Neural cell (in vitro differentiated cells): ENCODE measurements at regions not wholly inside any gene's neighbourhood (a gene's known extent, or its start where the extent isn't known, plus 50 kb on each side); places are given as distances from the start of the nearest gene placed in this dataset.

Experiments used
- H2AFZ ChIP-seq: fragments of 200-600, 300-800 bp; sonication (generic), shearing (Covaris generic); 2 replicates; pipeline ENCODE4 v1.6.0; 2014; ENCODE audit warnings: low read depth, mild to moderate bottlenecking, antibody characterized with exemption, low read length, moderate library complexity
- H3F3A ChIP-seq: fragments of 200-600 bp; shearing (Covaris generic); 2 replicates; pipeline ENCODE4 v1.6.1; 2016; ENCODE audit warnings: mild to moderate bottlenecking, moderate library complexity, mixed read lengths, antibody characterized with exemption, low read length; ENCODE audit not compliant: insufficient read depth, poor library complexity, severe bottlenecking
- H3K27ac ChIP-seq: fragments of 200-600, 300-800 bp; sonication (generic), shearing (Covaris generic); 2 replicates; pipeline ENCODE4 v1.5.1; 2014; ENCODE audit warnings: mild to moderate bottlenecking, low read length, moderate library complexity
- H3K27me3 ChIP-seq: fragments of 300-800, 200-600 bp; sonication (generic), shearing (Covaris generic); 2 replicates; pipeline ENCODE4 v1.6.0; 2014; ENCODE audit warnings: mild to moderate bottlenecking, low read depth, low read length, moderate library complexity; ENCODE audit not compliant: insufficient read depth
- H3K36me3 ChIP-seq: fragments of 300-800, 200-600 bp; sonication (generic), shearing (Covaris generic); 2 replicates; pipeline ENCODE4 v1.5.1; 2014; ENCODE audit warnings: mild to moderate bottlenecking, antibody characterized with exemption, low read length, moderate library complexity; ENCODE audit not compliant: insufficient read depth
- H3K4me2 ChIP-seq: fragments of 300-800, 200-600 bp; sonication (generic), shearing (Covaris generic); 2 replicates; pipeline ENCODE4 v1.6.0; 2014; ENCODE audit warnings: mild to moderate bottlenecking, low read length
- H3K4me3 ChIP-seq: fragments of 300-800, 200-600 bp; sonication (generic), shearing (Covaris generic); 2 replicates; pipeline ENCODE4 v1.5.1; 2014; ENCODE audit warnings: mild to moderate bottlenecking, low read length, moderate library complexity
- H3K79me2 ChIP-seq: fragments of 200-600 bp; shearing (Covaris generic); replicated peaks from 2 replicates; pipeline ENCODE4 v1.6.0; 2014; ENCODE audit warnings: mild to moderate bottlenecking, low read length, moderate library complexity; ENCODE audit not compliant: insufficient read depth
- H3K9ac ChIP-seq: fragments of 300-800, 200-600 bp; sonication (generic), shearing (Covaris generic); 2 replicates; pipeline ENCODE4 v1.6.1; 2016; ENCODE audit warnings: mild to moderate bottlenecking, low read length, mixed read lengths
- H3K9me2 ChIP-seq: fragments of 200-600 bp; shearing (Covaris generic); 2 replicates; pipeline ENCODE4 v1.6.1; 2016; ENCODE audit warnings: mild to moderate bottlenecking, low read length, mixed read lengths; ENCODE audit not compliant: insufficient read depth
- H3K9me3 ChIP-seq: fragments of 200-600, 300-800 bp; sonication (generic), shearing (Covaris generic); 2 replicates; pipeline ENCODE4 v1.6.1; 2016; ENCODE audit warnings: mild to moderate bottlenecking, mixed run types, low read length, moderate library complexity, mixed read lengths
- H4K20me1 ChIP-seq: fragments of 200-600 bp; shearing (Covaris generic); 2 replicates; pipeline ENCODE4 v1.6.1; 2016; ENCODE audit warnings: mild to moderate bottlenecking, mixed run types; ENCODE audit not compliant: insufficient read depth
- EP300 ChIP-seq: fragments of 450-650 bp; conservative IDR thresholded peaks from 2 replicates; pipeline ENCODE4 v1.6.1; 2014; ENCODE audit warnings: antibody characterized with exemption, mild to moderate bottlenecking, moderate library complexity; ENCODE audit not compliant: poor library complexity, severe bottlenecking
- EZH2 ChIP-seq: fragments of 200-600, 300-800 bp; shearing (Covaris generic), sonication (generic); IDR thresholded peaks from 2 replicates; pipeline ENCODE4 v1.6.1; 2014; ENCODE audit warnings: antibody characterized with exemption, low read length, borderline replicate concordance, mild to moderate bottlenecking; ENCODE audit not compliant: insufficient read depth, poor library complexity, severe bottlenecking
- MXI1 ChIP-seq: fragments of 450-650 bp; conservative IDR thresholded peaks from 2 replicates; pipeline ENCODE4 v1.6.1; 2014; ENCODE audit warnings: antibody characterized with exemption, mild to moderate bottlenecking; ENCODE audit not compliant: poor library complexity, severe bottlenecking
- POLR2AphosphoS5 ChIP-seq: IDR thresholded peaks from 2 replicates; pipeline ENCODE4 v1.6.1; 2012
- RAD21 ChIP-seq: fragments of 450-650 bp; conservative IDR thresholded peaks from 2 replicates; pipeline ENCODE4 v1.6.1; 2014; ENCODE audit warnings: antibody characterized with exemption, mild to moderate bottlenecking, moderate library complexity
- SMC3 ChIP-seq: fragments of 450-650 bp; conservative IDR thresholded peaks from 2 replicates; pipeline ENCODE4 v1.6.1; 2014; ENCODE audit warnings: antibody characterized with exemption, mild to moderate bottlenecking, moderate library complexity; ENCODE audit not compliant: poor library complexity
- TAF1 ChIP-seq: IDR thresholded peaks from 2 replicates; pipeline ENCODE4 v1.6.1; 2012; ENCODE audit warnings: low read depth
- TF ChIP-seq, protein P1 (sequence below): IDR thresholded peaks from 2 replicates; pipeline ENCODE4 v1.6.1; 2012; ENCODE audit warnings: borderline replicate concordance
- TF ChIP-seq, protein P2 (sequence below): fragments of 450-650 bp; IDR thresholded peaks from 2 replicates; pipeline ENCODE4 v1.5.1; 2014; ENCODE audit warnings: antibody characterized with exemption, mild to moderate bottlenecking, moderate library complexity; ENCODE audit not compliant: poor library complexity, severe bottlenecking

DNA sequence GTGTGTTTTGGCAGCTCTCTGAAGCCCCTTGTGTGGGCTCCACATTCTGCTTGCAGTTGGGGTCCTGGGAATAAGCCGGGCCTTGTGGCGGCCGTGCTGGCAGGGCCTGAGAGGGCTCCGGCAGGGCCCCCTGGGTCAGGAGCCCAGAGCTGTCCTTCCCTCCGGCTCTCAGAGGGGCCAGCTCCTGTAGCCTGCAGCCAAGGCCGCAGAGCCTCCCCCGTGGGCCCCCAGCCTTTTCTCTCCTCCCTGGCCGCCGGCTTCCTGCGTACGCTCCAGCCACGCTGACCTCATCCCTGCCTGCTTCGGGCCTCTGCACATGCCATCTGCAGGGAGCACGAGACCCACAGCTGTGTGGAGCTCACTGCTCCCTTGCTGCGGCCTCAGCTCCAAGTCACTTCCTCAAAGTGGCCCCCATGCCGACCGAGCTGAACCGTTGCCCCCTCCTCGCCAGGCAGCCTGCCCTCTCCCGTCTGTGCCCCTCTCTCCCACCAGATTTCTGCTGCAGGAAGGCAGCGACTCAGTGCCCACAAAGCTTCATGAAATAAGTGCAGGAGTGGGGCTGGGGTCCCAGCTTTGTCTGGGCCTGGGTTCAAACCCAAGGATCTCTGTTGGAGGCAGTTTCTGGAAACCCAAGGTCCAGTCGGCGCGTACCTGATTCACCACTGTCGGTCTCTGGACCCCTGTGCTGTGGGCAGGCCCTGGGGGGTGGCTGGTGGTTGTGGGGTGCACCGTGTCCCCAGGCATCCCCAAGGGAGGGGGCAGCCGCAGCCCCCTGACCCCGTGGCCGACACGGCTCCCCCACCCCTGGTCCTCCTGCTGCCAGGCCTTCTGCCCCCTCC, 57.1 kb upstream of the NKX1-1 start:
- H2AFZ ChIP-seq: no peak overlapping the region
- no peaks in the 10 kb centered on the region for H3K79me2 ChIP-seq
- H4K20me1 ChIP-seq: no peaks in the 10 kb centered on the region
- H3K9ac ChIP-seq: no peak overlapping the region
- no peak overlapping the region for H3K27ac ChIP-seq
- no peaks in the 10 kb centered on the region for H3K9me3 ChIP-seq
- no peak overlapping the region for H3K4me3 ChIP-seq
- peaks cover 3% of the 10 kb centered on the region for H3K27me3 ChIP-seq
- H3F3A ChIP-seq: no peaks in the 10 kb centered on the region
- no peaks in the 10 kb centered on the region for H3K36me3 ChIP-seq
- H3K9me2 ChIP-seq: no peaks in the 10 kb centered on the region
- TF ChIP-seq, protein P1, sequence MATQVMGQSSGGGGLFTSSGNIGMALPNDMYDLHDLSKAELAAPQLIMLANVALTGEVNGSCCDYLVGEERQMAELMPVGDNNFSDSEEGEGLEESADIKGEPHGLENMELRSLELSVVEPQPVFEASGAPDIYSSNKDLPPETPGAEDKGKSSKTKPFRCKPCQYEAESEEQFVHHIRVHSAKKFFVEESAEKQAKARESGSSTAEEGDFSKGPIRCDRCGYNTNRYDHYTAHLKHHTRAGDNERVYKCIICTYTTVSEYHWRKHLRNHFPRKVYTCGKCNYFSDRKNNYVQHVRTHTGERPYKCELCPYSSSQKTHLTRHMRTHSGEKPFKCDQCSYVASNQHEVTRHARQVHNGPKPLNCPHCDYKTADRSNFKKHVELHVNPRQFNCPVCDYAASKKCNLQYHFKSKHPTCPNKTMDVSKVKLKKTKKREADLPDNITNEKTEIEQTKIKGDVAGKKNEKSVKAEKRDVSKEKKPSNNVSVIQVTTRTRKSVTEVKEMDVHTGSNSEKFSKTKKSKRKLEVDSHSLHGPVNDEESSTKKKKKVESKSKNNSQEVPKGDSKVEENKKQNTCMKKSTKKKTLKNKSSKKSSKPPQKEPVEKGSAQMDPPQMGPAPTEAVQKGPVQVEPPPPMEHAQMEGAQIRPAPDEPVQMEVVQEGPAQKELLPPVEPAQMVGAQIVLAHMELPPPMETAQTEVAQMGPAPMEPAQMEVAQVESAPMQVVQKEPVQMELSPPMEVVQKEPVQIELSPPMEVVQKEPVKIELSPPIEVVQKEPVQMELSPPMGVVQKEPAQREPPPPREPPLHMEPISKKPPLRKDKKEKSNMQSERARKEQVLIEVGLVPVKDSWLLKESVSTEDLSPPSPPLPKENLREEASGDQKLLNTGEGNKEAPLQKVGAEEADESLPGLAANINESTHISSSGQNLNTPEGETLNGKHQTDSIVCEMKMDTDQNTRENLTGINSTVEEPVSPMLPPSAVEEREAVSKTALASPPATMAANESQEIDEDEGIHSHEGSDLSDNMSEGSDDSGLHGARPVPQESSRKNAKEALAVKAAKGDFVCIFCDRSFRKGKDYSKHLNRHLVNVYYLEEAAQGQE: no peak
- TF ChIP-seq, protein P2, sequence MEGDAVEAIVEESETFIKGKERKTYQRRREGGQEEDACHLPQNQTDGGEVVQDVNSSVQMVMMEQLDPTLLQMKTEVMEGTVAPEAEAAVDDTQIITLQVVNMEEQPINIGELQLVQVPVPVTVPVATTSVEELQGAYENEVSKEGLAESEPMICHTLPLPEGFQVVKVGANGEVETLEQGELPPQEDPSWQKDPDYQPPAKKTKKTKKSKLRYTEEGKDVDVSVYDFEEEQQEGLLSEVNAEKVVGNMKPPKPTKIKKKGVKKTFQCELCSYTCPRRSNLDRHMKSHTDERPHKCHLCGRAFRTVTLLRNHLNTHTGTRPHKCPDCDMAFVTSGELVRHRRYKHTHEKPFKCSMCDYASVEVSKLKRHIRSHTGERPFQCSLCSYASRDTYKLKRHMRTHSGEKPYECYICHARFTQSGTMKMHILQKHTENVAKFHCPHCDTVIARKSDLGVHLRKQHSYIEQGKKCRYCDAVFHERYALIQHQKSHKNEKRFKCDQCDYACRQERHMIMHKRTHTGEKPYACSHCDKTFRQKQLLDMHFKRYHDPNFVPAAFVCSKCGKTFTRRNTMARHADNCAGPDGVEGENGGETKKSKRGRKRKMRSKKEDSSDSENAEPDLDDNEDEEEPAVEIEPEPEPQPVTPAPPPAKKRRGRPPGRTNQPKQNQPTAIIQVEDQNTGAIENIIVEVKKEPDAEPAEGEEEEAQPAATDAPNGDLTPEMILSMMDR: no peak
- TF ChIP-seq SMC3: no peak
- no peak for TF ChIP-seq RAD21
- TF ChIP-seq POLR2AphosphoS5: no peak
- TF ChIP-seq TAF1: no peak
- no peak for TF ChIP-seq MXI1
- TF ChIP-seq EP300: no peak
- no peak for TF ChIP-seq EZH2
- H3K4me2 ChIP-seq: no peak overlapping the region

DNA sequence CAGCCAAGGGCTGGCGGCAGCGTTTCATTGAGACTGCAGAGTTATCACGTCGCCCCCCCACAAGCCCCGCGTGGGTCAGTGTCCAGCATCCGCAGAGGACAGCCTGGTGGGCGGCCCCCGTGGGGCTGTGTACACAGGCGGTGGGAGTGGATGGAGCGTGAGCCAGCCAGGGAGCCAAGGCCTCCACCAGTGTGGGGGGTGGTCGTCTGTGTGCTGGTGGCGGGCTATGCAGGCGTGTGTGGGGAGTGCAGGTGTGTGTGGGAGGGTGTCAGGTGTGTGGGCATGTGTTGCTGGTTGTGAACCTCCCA, 56.5 kb upstream of the NKX1-1 start:
- Histone ChIP-seq H3K27ac (no peak overlapping the region), H3K4me3 (no peak overlapping the region), H3K9ac (no peak overlapping the region), H3K79me2 (no peaks in the 10 kb centered on the region), H4K20me1 (no peaks in the 10 kb centered on the region), H3K9me3 (no peaks in the 10 kb centered on the region), H3K9me2 (no peaks in the 10 kb centered on the region), H2AFZ (no peak overlapping the region), H3K27me3 (peaks cover 7% of the 10 kb centered on the region), H3F3A (no peaks in the 10 kb centered on the region), H3K36me3 (no peaks in the 10 kb centered on the region), H3K4me2 (no peak overlapping the region)
- TF ChIP-seq, protein P2: no peak
- TF ChIP-seq EP300 (no peak), EZH2 (no peak), RAD21 (no peak), TAF1 (no peak), SMC3 (no peak), MXI1 (no peak), POLR2AphosphoS5 (no peak)
- TF ChIP-seq, protein P1: no peak
